Cardiac fibroblast (primary cell): ENCODE measurements at regions not wholly inside any gene's neighbourhood (a gene's known extent, or its start where the extent isn't known, plus 50 kb on each side); places are given as distances from the start of the nearest gene placed in this dataset.
"Not testable (repeated sequence)": the region's sequence is repeated elsewhere in the genome, so short reads cannot be mapped to it uniquely, and the experiment has no call there.

Source experiments
- DNase-seq, 2 donors: peaks; one replicate each; pipeline versions ENCODE4 v3.0.0 to v3.0.0-alpha.2; 2010; ENCODE audit warnings: low read depth in 2 of 2
- H3K4me3 ChIP-seq, 2 donors: replicated peaks in 1 of 2; 1 replicate in 1 of 2; 2 replicates in 1 of 2; pipeline ENCODE4 v1.5.1; 2011; ENCODE audit warnings: low read depth in 2 of 2, low read length in 2 of 2, mild to moderate bottlenecking in 2 of 2, moderate library complexity in 1 of 2
- CTCF ChIP-seq: IDR thresholded peaks from one replicate; pipeline ENCODE4 v1.5.1; 2011; ENCODE audit warnings: low read depth, mild to moderate bottlenecking, low read length, inconsistent platforms

DNA sequence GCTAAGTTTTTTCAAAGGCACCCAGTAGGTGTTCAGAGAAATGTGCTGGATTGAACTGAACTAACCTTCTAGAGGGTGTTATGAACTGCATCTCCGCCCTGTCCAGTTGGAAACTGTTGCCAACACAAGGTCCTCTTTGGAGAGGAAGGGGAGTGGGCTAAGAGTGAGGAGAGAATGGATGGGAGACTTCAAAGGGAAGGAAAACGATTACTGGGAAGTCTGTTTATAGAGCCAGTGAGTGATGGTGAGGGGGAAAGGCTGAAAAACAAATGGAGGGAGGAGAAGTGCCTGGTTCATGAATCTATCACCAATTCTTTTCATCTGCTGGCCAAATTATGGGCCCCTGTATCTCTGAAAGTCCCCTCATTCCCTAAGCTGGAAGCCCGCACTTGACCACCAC, 86.0 kb upstream of the TBX5 start:
- H3K4me3 ChIP-seq: no peak overlapping the region
- DNase-seq: no peak
- no peak for TF ChIP-seq CTCF

DNA sequence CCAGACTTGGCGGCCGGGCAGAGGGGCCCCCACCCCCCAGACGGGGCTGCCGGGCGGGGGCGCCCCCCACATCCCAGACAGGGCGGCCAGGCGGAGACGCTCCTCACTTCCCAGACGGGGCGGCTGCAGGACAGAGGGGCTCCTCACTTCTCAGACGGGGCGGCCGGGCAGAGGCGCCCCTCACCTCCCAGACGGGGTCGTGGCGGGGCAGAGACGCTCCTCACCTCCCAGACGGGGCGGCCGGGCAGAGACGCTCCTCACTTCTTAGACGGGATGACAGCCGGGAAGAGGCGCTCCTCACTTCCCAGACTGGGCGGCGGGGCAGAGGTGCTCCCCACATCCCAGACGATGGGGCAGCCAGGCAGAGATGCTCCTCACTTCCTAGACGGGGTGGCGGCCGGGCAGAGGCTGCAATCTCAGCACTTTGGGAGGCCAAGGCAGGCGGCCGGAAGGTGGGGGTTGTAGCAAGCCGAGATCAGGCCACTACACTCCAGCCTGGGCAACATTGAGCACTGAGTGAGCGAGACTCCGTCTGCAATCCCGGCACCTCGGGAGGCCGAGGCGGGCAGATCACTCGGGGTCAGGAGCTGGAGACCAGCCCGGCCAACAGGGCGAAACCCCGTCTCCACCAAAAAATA, 79.0 kb upstream of the TBX5 start:
- DNase-seq: not testable (repeated sequence)

DNA sequence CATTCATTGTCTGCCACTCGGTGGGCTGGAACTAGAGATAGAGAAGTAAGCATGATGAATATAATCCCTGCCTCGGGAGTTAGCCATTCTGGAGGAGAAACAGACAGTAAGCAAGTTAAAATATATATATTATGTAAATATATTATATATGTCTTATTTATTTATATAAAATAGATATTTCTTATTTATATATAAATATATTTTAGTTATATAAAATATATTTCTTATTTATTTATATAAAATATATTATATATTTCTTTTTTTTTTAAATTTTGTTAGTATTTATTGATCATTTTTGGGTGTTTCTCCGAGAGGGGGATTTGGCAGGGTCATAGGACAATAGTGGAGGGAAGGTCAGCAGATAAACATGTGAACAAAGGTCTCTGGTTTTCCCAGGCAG, 78.1 kb upstream of the TBX5 start:
- DNase-seq: no peak
- no peak for TF ChIP-seq CTCF
- H3K4me3 ChIP-seq: no peak overlapping the region

More for the DNA sequence above, 79.0 kb upstream of the TBX5 start:
- H3K4me3 ChIP-seq: not testable (repeated sequence)

DNA sequence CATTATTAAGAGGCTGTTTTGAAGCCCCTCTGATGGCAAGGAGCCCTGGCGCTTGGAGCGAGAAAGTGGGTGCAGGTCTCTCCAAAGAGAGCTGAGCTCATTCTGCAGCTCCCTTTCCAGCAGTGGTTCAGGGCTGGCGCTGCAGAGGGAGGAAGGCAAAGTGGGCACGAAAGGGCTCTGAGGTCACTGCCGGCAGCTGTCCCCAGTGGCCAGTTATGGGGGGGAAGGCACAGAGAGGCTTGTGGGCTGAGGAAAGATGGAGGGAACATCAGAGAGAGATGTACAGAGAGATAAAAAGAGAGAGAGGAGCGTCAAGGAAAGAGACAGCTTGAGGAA, 75.2 kb upstream of the TBX5 start:
- TF ChIP-seq CTCF: no peak
- no peak for DNase-seq

GRCh38 chr12:114480337-114481199, 74.6 kb upstream of the TBX5 start:
- peak overlapping the region; percentile 44 to 48 for H3K4me3 ChIP-seq
- no peak for TF ChIP-seq CTCF
- DNase-seq: peak; percentile 46 to 57

More for the DNA sequence above, 75.2 kb upstream of the TBX5 start:
- H3K4me3 ChIP-seq: no peak overlapping the region

- H3K4me3 ChIP-seq: peak overlapping the region; percentile 44 to 48
- DNase-seq: no peak
- no peak for TF ChIP-seq CTCF
Observed at GRCh38 chr12:114479831-114480230, 73.9 kb upstream of the TBX5 start.

DNA sequence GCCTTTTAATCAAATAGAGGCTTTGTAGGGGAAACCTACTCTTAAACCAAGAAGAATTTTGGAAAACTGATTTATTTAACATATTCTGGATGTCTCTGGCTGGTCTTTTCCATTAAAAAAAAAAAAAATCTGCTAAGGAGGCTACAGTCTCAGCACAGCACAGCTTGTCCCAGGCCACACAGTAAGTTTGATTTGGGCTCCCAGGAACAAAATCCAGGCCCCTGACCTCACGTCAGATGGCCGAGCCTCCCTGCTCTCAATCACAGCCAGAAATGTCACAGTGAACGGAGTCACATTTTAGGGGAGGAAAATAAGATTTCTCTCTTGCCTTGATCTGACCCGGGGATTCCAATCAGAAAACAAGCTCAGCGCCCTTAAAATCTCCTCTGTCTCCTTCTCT, 72.9 kb upstream of the TBX5 start:
- DNase-seq: no peak

More for the DNA sequence above, 72.9 kb upstream of the TBX5 start:
- no peak for TF ChIP-seq CTCF
- no peak overlapping the region for H3K4me3 ChIP-seq
